ENCODE measurements at regions not wholly inside any gene's neighbourhood (a gene's known extent, or its start where the extent isn't known, plus 50 kb on each side); places are given as distances from the start of the nearest gene placed in this dataset.

GRCh38 chr4:26004290-26004689 is 90.3 kb downstream of the SMIM20 start:
- Mint-ChIP-seq H3K4me1 (peaks cover 34% of the 10 kb centered on the region), H3K9me3 (peaks cover 3 to 11% (median 7%) of the 10 kb centered on the region in 7 donors), H3K27ac (no peak overlapping the region), H3K36me3 (peaks cover 0 to 3% of the 10 kb centered on the region in 2 donors), H3K4me3 (no peak overlapping the region), H3K27me3 (ENCODE audit: low read depth in 3 of 3) (no peaks in the 10 kb centered on the region)
- H3K4me2 ChIP-seq (replicated peaks; ENCODE audit: extremely low read depth, low read length, poor library complexity, severe bottlenecking) = no peak overlapping the region
- no peaks in the 10 kb centered on the region for H3K79me2 ChIP-seq (ENCODE audit: insufficient read depth, low read length)
- peaks cover 20 to 29% of the 10 kb centered on the region in 2 donors for H3K4me1 ChIP-seq (ENCODE audit: control insufficient read depth in 1 of 2, insufficient read depth in 2 of 2, low read length in 2 of 2)
- no peak overlapping the region for H3K27ac ChIP-seq (ENCODE audit: low read depth in 1 of 2, low read length in 2 of 2)
- no peak overlapping the region for H3K9ac ChIP-seq (ENCODE audit: insufficient read depth, low read length, poor library complexity, severe bottlenecking)
- H3K4me3 ChIP-seq (replicated peaks in 1 of 3; ENCODE audit: low read depth in 2 of 3, low read length in 3 of 3) = no peak overlapping the region
- no peaks in the 10 kb centered on the region for H3K36me3 ChIP-seq (replicated peaks in 1 of 2; ENCODE audit: control insufficient read depth in 1 of 2, insufficient read depth in 2 of 2, low read length in 2 of 2)
- no peaks in the 10 kb centered on the region for H3K27me3 ChIP-seq (ENCODE audit: control insufficient read depth in 2 of 2, insufficient read depth in 2 of 2, low read length in 2 of 2)
- 100% methylated on average over 1 of the region's 1 CpG for WGBS (ENCODE audit: insufficient coverage)
- DNase-seq = no peak
- intact Hi-C loops (cut with micrococcal nuclease) = no loop called here
- peak; percentile 4 for TF ChIP-seq CTCF (IDR thresholded peaks at IDR 0.05)
- peaks cover 6% of the 10 kb centered on the region in 2 donors for H3K9me3 ChIP-seq (replicated peaks in 1 of 2; ENCODE audit: control insufficient read depth in 1 of 2, insufficient read depth in 1 of 2, low read length in 2 of 2)
- H4K20me1 ChIP-seq (ENCODE audit: insufficient read depth, low read length) = no peaks in the 10 kb centered on the region
- no peak overlapping the region for H2AFZ ChIP-seq (ENCODE audit: insufficient read depth, low read depth, low read length, poor library complexity, severe bottlenecking)

GRCh38 chr4:26005764-26006163 is 91.7 kb downstream of the SMIM20 start:
- WGBS (ENCODE audit: insufficient coverage) = 37% methylated on average over 3 of the region's 4 CpGs
- Histone ChIP-seq H3K4me1 (ENCODE audit: control insufficient read depth in 1 of 2, insufficient read depth in 2 of 2, low read length in 2 of 2) (peaks cover 10 to 14% of the 10 kb centered on the region in 2 donors), H3K4me3 (replicated peaks in 1 of 3; ENCODE audit: low read depth in 2 of 3, low read length in 3 of 3) (no peak overlapping the region), H2AFZ (ENCODE audit: insufficient read depth, low read depth, low read length, poor library complexity, severe bottlenecking) (no peak overlapping the region), H3K27ac (ENCODE audit: low read depth in 1 of 2, low read length in 2 of 2) (no peak overlapping the region), H3K36me3 (replicated peaks in 1 of 2; ENCODE audit: control insufficient read depth in 1 of 2, insufficient read depth in 2 of 2, low read length in 2 of 2) (no peaks in the 10 kb centered on the region), H3K27me3 (ENCODE audit: control insufficient read depth in 2 of 2, insufficient read depth in 2 of 2, low read length in 2 of 2) (no peaks in the 10 kb centered on the region), H4K20me1 (ENCODE audit: insufficient read depth, low read length) (no peaks in the 10 kb centered on the region), H3K4me2 (replicated peaks; ENCODE audit: extremely low read depth, low read length, poor library complexity, severe bottlenecking) (no peak overlapping the region), H3K9me3 (replicated peaks in 1 of 2; ENCODE audit: control insufficient read depth in 1 of 2, insufficient read depth in 1 of 2, low read length in 2 of 2) (peaks cover 6 to 9% of the 10 kb centered on the region in 2 donors), H3K79me2 (ENCODE audit: insufficient read depth, low read length) (no peaks in the 10 kb centered on the region), H3K9ac (ENCODE audit: insufficient read depth, low read length, poor library complexity, severe bottlenecking) (no peak overlapping the region)
- no peak for TF ChIP-seq CTCF (IDR thresholded peaks at IDR 0.05)
- Mint-ChIP-seq H3K9me3 (peaks cover 3 to 12% (median 11%) of the 10 kb centered on the region in 7 donors), H3K27ac (no peak overlapping the region), H3K4me1 (peaks cover 23% of the 10 kb centered on the region), H3K36me3 (peaks cover 0 to 3% of the 10 kb centered on the region in 2 donors), H3K4me3 (no peak overlapping the region), H3K27me3 (ENCODE audit: low read depth in 3 of 3) (no peaks in the 10 kb centered on the region)
- no peak for DNase-seq
- intact Hi-C loops (cut with micrococcal nuclease) = no loop called here

All from CD14-positive monocyte (primary cell).